ENCODE measurements at regions not wholly inside any gene's neighbourhood (a gene's known extent, or its start where the extent isn't known, plus 50 kb on each side); places are given as distances from the start of the nearest gene placed in this dataset.

DNA sequence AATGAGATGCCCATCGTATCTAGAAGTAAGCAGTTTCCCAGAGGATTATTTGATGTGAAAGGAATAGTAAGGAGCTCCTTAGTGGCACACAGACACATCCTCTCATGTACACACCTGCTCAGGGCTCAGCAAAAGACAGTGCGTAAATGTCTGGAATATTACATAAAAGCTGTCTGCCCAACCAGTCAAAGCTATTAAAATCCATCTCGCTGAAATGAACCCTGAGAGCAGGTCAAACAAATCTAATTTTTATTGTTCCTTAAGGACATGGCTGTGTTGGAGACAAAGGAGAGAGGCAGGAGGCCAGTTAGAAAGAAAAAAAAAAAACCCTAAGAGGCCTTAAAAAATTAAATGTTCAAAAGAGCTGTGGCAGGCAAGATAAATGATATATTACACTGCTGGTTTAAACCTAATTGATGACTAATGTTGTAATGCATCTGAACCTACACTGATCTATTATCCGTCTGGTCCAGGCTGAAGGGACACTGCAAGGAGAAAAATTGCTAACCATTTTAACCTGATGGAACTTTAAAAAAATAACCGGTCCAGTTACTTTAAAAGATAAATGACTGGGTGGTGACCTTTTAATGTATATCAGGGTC lies 58.5 kb upstream of the FGGY start:
- TF ChIP-seq POLR2AphosphoS5 (IDR thresholded peaks at IDR 0.05; ENCODE audit: insufficient read depth in 1 of 2, low read depth in 1 of 2) = no peak
- TF ChIP-seq, protein P1, sequence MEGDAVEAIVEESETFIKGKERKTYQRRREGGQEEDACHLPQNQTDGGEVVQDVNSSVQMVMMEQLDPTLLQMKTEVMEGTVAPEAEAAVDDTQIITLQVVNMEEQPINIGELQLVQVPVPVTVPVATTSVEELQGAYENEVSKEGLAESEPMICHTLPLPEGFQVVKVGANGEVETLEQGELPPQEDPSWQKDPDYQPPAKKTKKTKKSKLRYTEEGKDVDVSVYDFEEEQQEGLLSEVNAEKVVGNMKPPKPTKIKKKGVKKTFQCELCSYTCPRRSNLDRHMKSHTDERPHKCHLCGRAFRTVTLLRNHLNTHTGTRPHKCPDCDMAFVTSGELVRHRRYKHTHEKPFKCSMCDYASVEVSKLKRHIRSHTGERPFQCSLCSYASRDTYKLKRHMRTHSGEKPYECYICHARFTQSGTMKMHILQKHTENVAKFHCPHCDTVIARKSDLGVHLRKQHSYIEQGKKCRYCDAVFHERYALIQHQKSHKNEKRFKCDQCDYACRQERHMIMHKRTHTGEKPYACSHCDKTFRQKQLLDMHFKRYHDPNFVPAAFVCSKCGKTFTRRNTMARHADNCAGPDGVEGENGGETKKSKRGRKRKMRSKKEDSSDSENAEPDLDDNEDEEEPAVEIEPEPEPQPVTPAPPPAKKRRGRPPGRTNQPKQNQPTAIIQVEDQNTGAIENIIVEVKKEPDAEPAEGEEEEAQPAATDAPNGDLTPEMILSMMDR (IDR thresholded peaks at IDR 0.05) = no peak
- no peak for TF ChIP-seq POLR2A (IDR thresholded peaks at IDR 0.05)
